ENCODE measurements at regions not wholly inside any gene's neighbourhood (a gene's known extent, or its start where the extent isn't known, plus 50 kb on each side); places are given as distances from the start of the nearest gene placed in this dataset.

- Histone ChIP-seq H3K9me3 (ENCODE audit: low read length) (no peaks in the 10 kb centered on the region), H3K27me3 (ENCODE audit: control insufficient read depth in 1 of 2, insufficient read depth in 2 of 2, low read length in 2 of 2) (no peaks in the 10 kb centered on the region), H3K4me3 (replicated peaks in 1 of 3; ENCODE audit: insufficient read depth in 1 of 3, low read depth in 2 of 3, low read length in 3 of 3) (no peak overlapping the region), H2AFZ (ENCODE audit: low read length) (no peak overlapping the region), H3K4me1 (ENCODE audit: insufficient read depth, low read length) (peaks cover 52% of the 10 kb centered on the region), H3K27ac (ENCODE audit: extremely low read length, insufficient read depth, low read length) (no peak overlapping the region), H3K4me2 (ENCODE audit: low read depth, low read length) (no peak overlapping the region), H3K9ac (ENCODE audit: insufficient read depth, low read depth, low read length) (no peak overlapping the region), H3K36me3 (replicated peaks in 1 of 2; ENCODE audit: control insufficient read depth in 1 of 2, insufficient read depth in 2 of 2, low read length in 2 of 2) (no peaks in the 10 kb centered on the region), H3K79me2 (ENCODE audit: insufficient read depth, low read length) (no peaks in the 10 kb centered on the region), H4K20me1 (ENCODE audit: insufficient read depth, low read length) (no peaks in the 10 kb centered on the region)
- in situ Hi-C loops (cut with HindIII; ENCODE audit: extremely low pct_ligation_motif_present, low pct_unique_long_range_greater_than_20kb), result no loop called here
- ChIA-PET CTCF (ENCODE audit: low intra/inter-chr PET ratio, low total read pairs) (no interaction called here), POLR2A (interaction anchor here (1.2 to 1.8 kb wide), 2 partner anchors 17 to 34 kb away, joined by 4 to 5 read pairs; no protein-coding TSS in a partner anchor)
- 81% methylated on average over 7 of the region's 7 CpGs for WGBS (ENCODE audit: low lambda C conversion rate)
- no peak for TF ChIP-seq POLR2AphosphoS5 (IDR thresholded peaks at IDR 0.05; ENCODE audit: low read depth, low read length)
- no peak for TF ChIP-seq ZNF451 (CRISPR knock-in tag; IDR thresholded peaks at IDR 0.05)
- TF ChIP-seq ZBTB33 (CRISPR knock-in tag; IDR thresholded peaks at IDR 0.05), result 0 out of 2 replicates have a peak, but pooled peaks have one; percentile 21
- DNase-seq (ENCODE audit: low spot score) (no peak), ATAC-seq (no peak), FAIRE-seq (no peak)
- no TSS peak for BruUV-seq (replicated peaks)
- intact Hi-C loops (cut with micrococcal nuclease; ENCODE audit: unreplicated experiment), result no loop called here
Observed at GRCh38 chr15:92848464-92848851, 51.7 kb upstream of the CHD2 start.

- Histone ChIP-seq H2AFZ (ENCODE audit: low read length) (no peak overlapping the region), H3K9me3 (ENCODE audit: low read length) (no peaks in the 10 kb centered on the region), H3K36me3 (replicated peaks in 1 of 2; ENCODE audit: control insufficient read depth in 1 of 2, insufficient read depth in 2 of 2, low read length in 2 of 2) (no peaks in the 10 kb centered on the region), H3K27ac (ENCODE audit: extremely low read length, insufficient read depth, low read length) (no peak overlapping the region), H3K79me2 (ENCODE audit: insufficient read depth, low read length) (no peaks in the 10 kb centered on the region), H3K4me2 (ENCODE audit: low read depth, low read length) (no peak overlapping the region), H3K9ac (ENCODE audit: insufficient read depth, low read depth, low read length) (no peak overlapping the region), H3K4me3 (replicated peaks in 1 of 3; ENCODE audit: insufficient read depth in 1 of 3, low read depth in 2 of 3, low read length in 3 of 3) (no peak overlapping the region), H4K20me1 (ENCODE audit: insufficient read depth, low read length) (no peaks in the 10 kb centered on the region), H3K4me1 (ENCODE audit: insufficient read depth, low read length) (peaks cover 47% of the 10 kb centered on the region), H3K27me3 (ENCODE audit: control insufficient read depth in 1 of 2, insufficient read depth in 2 of 2, low read length in 2 of 2) (no peaks in the 10 kb centered on the region)
- intact Hi-C loops (cut with micrococcal nuclease; ENCODE audit: unreplicated experiment), result no loop called here
- POLR2A ChIA-PET, result interaction anchor here (0.9 to 1.8 kb wide), 2 partner anchors 17 to 33 kb away, joined by 4 to 5 read pairs; no protein-coding TSS in a partner anchor
- DNase-seq (ENCODE audit: low spot score), result no peak
- CTCF ChIA-PET (ENCODE audit: low intra/inter-chr PET ratio, low total read pairs), result no interaction called here
- TF ChIP-seq ZBTB21 (CRISPR knock-in tag; IDR thresholded peaks at IDR 0.05) (peak; percentile 58; the same call in 1 of the 2 replicates), DDIT3 (CRISPR knock-in tag; IDR thresholded peaks at IDR 0.05) (no peak), ARID3A (IDR thresholded peaks at IDR 0.05; ENCODE audit: low read depth, low read length) (no peak), ZSCAN9 (CRISPR knock-in tag; IDR thresholded peaks at IDR 0.05; ENCODE audit: borderline replicate concordance) (no peak), ATF7 (IDR thresholded peaks at IDR 0.05) (peak; percentile 37; the same call in 1 of the 2 replicates), ATF7 (CRISPR knock-in tag; IDR thresholded peaks at IDR 0.05) (no peak), GATAD2A (CRISPR knock-in tag; IDR thresholded peaks at IDR 0.05) (no peak), NR2F6 (IDR thresholded peaks at IDR 0.05) (no peak), NR2F6 (CRISPR knock-in tag; IDR thresholded peaks at IDR 0.05) (0 out of 2 replicates have a peak, but pooled peaks have one; percentile 7)
- BruUV-seq (replicated peaks), result no TSS peak
- 70% methylated on average over 13 of the region's 13 CpGs for WGBS (ENCODE audit: low lambda C conversion rate)
- in situ Hi-C loops (cut with HindIII; ENCODE audit: extremely low pct_ligation_motif_present, low pct_unique_long_range_greater_than_20kb), result no loop called here
- no peak for ATAC-seq
- FAIRE-seq, result no peak
Observed at GRCh38 chr15:92848852-92849598, 51.1 kb upstream of the CHD2 start.
